HCT116 (cell line): ENCODE measurements at regions not wholly inside any gene's neighbourhood (a gene's known extent, or its start where the extent isn't known, plus 50 kb on each side); places are given as distances from the start of the nearest gene placed in this dataset.

Experiments used
- CTCF ChIP-seq, 3 experiments: fragments of 200-600 bp in 1 of 3; sonication (generic) in 1 of 3; IDR thresholded peaks in 2 of 3; conservative IDR thresholded peaks in 1 of 3; 2 replicates each; pipeline ENCODE4 v1.5.1; 2012 to 2017; ENCODE audit warnings: low read depth in 2 of 3, low read length in 2 of 3, antibody characterized with exemption in 1 of 3, borderline replicate concordance in 1 of 3, control low read depth in 1 of 3, mild to moderate bottlenecking in 1 of 3, mixed read lengths in 1 of 3, mixed run types in 1 of 3, moderate library complexity in 1 of 3; ENCODE audit not compliant: insufficient read depth in 1 of 3
- EGR1 ChIP-seq: IDR thresholded peaks from 2 replicates; pipeline ENCODE4 v1.6.1; 2012; ENCODE audit warnings: low read depth
- EZH2 ChIP-seq: fragments of 200-600 bp; sonication (generic); IDR thresholded peaks from 2 replicates; pipeline ENCODE4 v1.6.1; 2017; ENCODE audit warnings: antibody characterized with exemption, mixed run types
- EZH2phosphoT487 ChIP-seq: fragments of 200-600 bp; IDR thresholded peaks from 2 replicates; pipeline ENCODE4 v1.6.1; 2018; ENCODE audit warnings: antibody characterized with exemption, borderline replicate concordance
- FOSL1 ChIP-seq: IDR thresholded peaks from 2 replicates; pipeline ENCODE4 v1.6.1; 2012; ENCODE audit warnings: low read depth
- MAX ChIP-seq: IDR thresholded peaks from 2 replicates; pipeline ENCODE4 v1.6.1; 2012
- POLR2A ChIP-seq: IDR thresholded peaks from 2 replicates; pipeline ENCODE4 v1.7.0; 2011; ENCODE audit warnings: borderline replicate concordance; ENCODE audit not compliant: insufficient read depth, insufficient read length; ENCODE audit errors: extremely low read depth
- POLR2AphosphoS5 ChIP-seq: IDR thresholded peaks from 2 replicates; pipeline ENCODE4 v1.6.1; 2011; ENCODE audit warnings: mild to moderate bottlenecking, low read depth, low read length, moderate library complexity
- RAD21 ChIP-seq: IDR thresholded peaks from 2 replicates; pipeline ENCODE4 v1.6.1; 2012; ENCODE audit warnings: low read depth, mild to moderate bottlenecking
- REST ChIP-seq: IDR thresholded peaks from 2 replicates; pipeline ENCODE4 v1.6.1; 2012; ENCODE audit warnings: low read depth
- SIN3A ChIP-seq: IDR thresholded peaks from 2 replicates; pipeline ENCODE4 v1.6.1; 2012; ENCODE audit warnings: low read depth
- SP1 ChIP-seq: IDR thresholded peaks from 2 replicates; pipeline ENCODE4 v1.6.1; 2012; ENCODE audit warnings: low read depth
- ZBTB33 ChIP-seq: IDR thresholded peaks from 2 replicates; pipeline ENCODE4 v1.6.1; 2011; ENCODE audit warnings: mild to moderate bottlenecking, low read length, moderate library complexity; ENCODE audit not compliant: insufficient replicate concordance; ENCODE audit errors: extremely low read depth

DNA sequence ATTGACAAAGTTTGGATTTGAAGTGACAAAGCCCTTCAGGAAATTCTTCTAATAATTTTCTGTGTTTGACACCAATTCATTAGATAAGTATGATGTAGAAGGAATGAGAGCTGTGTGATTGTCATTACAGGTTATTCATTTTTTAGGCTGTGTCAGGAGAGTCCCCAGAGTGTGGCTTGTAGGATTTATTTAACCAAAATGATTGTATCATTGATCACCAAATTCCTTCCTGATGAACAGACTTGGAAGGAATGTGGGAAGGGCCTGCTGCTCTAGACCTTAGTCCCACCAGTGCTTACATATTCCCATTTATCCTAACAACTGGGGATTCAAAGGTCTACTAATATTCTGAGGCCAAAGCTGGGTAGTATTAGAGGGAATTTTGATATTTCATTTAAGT, 383.3 kb upstream of the KAZN start:
- TF ChIP-seq POLR2A (no peak), REST (no peak), ZBTB33 (no peak), EZH2phosphoT487 (no peak), MAX (no peak), CTCF (IDR thresholded peaks at IDR 0.05 in 2 of 3, conservative IDR thresholded peaks at IDR 0.05 in 1 of 3; ENCODE audit: borderline replicate concordance in 1 of 3, insufficient read depth in 1 of 3, low read depth in 2 of 3, low read length in 2 of 3) (no peak), FOSL1 (no peak), POLR2AphosphoS5 (no peak), SP1 (no peak), RAD21 (no peak), SIN3A (no peak), EGR1 (no peak), EZH2 (no peak)
